ENCODE measurements at regions not wholly inside any gene's neighbourhood (a gene's known extent, or its start where the extent isn't known, plus 50 kb on each side); places are given as distances from the start of the nearest gene placed in this dataset.

DNA sequence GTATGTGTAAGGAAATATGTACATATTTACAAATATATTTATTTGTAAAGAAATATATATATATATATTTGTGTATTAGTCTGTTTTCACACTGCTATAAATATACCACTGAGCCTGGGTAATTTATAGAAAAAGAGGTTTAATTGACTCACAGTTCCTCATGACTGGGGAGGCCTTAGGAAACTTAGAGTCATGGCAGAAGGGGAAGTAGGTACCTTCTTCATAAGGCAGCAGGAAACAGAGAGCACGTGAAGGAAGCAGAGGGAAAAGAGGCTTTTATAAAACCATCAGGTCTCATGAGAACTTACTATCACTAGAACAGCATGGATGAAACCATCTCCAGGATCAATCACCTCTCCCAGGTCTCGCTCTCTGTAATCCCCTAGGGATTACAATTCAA lies 644.5 kb upstream of the HS3ST5 start:
- no peak for TF ChIP-seq POLR2A (conservative IDR thresholded peaks at IDR 0.05)
- no peak for TF ChIP-seq GABPA (tag; conservative IDR thresholded peaks at IDR 0.05; ENCODE audit: low read depth)
- TF ChIP-seq, protein P1, sequence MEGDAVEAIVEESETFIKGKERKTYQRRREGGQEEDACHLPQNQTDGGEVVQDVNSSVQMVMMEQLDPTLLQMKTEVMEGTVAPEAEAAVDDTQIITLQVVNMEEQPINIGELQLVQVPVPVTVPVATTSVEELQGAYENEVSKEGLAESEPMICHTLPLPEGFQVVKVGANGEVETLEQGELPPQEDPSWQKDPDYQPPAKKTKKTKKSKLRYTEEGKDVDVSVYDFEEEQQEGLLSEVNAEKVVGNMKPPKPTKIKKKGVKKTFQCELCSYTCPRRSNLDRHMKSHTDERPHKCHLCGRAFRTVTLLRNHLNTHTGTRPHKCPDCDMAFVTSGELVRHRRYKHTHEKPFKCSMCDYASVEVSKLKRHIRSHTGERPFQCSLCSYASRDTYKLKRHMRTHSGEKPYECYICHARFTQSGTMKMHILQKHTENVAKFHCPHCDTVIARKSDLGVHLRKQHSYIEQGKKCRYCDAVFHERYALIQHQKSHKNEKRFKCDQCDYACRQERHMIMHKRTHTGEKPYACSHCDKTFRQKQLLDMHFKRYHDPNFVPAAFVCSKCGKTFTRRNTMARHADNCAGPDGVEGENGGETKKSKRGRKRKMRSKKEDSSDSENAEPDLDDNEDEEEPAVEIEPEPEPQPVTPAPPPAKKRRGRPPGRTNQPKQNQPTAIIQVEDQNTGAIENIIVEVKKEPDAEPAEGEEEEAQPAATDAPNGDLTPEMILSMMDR (IDR thresholded peaks at IDR 0.05 in 2 of 3, conservative IDR thresholded peaks at IDR 0.05 in 1 of 3; ENCODE audit: insufficient read depth in 2 of 3, low read depth in 1 of 3, low read length in 3 of 3): no peak
- TF ChIP-seq, protein P2, sequence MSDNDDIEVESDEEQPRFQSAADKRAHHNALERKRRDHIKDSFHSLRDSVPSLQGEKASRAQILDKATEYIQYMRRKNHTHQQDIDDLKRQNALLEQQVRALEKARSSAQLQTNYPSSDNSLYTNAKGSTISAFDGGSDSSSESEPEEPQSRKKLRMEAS (CRISPR knock-in tag; IDR thresholded peaks at IDR 0.05): no peak
- TF ChIP-seq CHD2 (IDR thresholded peaks at IDR 0.05; ENCODE audit: low read depth, low read length): no peak
- no peak for TF ChIP-seq EP300 (IDR thresholded peaks at IDR 0.05; ENCODE audit: low read length)
- TF ChIP-seq EGR1 (conservative IDR thresholded peaks at IDR 0.05): no peak
- TF ChIP-seq GABPB2 (CRISPR knock-in tag; conservative IDR thresholded peaks at IDR 0.05): no peak
- TF ChIP-seq, protein P3, sequence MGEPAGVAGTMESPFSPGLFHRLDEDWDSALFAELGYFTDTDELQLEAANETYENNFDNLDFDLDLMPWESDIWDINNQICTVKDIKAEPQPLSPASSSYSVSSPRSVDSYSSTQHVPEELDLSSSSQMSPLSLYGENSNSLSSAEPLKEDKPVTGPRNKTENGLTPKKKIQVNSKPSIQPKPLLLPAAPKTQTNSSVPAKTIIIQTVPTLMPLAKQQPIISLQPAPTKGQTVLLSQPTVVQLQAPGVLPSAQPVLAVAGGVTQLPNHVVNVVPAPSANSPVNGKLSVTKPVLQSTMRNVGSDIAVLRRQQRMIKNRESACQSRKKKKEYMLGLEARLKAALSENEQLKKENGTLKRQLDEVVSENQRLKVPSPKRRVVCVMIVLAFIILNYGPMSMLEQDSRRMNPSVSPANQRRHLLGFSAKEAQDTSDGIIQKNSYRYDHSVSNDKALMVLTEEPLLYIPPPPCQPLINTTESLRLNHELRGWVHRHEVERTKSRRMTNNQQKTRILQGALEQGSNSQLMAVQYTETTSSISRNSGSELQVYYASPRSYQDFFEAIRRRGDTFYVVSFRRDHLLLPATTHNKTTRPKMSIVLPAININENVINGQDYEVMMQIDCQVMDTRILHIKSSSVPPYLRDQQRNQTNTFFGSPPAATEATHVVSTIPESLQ (CRISPR knock-in tag; IDR thresholded peaks at IDR 0.05): no peak
- no peak for TF ChIP-seq FOXM1 (IDR thresholded peaks at IDR 0.05; ENCODE audit: low read depth)
- no peak for TF ChIP-seq FOXM1 (CRISPR knock-in tag; IDR thresholded peaks at IDR 0.05; ENCODE audit: low read depth)
- TF ChIP-seq HCFC1 (IDR thresholded peaks at IDR 0.05; ENCODE audit: low read depth, low read length): no peak
- no peak for TF ChIP-seq SMAD3 (CRISPR knock-in tag; conservative IDR thresholded peaks at IDR 0.05)

Data from K562 (cell line).